HG02981 (cell line): ENCODE measurements at regions not wholly inside any gene's neighbourhood (a gene's known extent, or its start where the extent isn't known, plus 50 kb on each side); places are given as distances from the start of the nearest gene placed in this dataset.
A peak's percentile ranks its signal among the peaks of the same experiment; 100 is the strongest.

ENCODE experiments used
- ATAC-seq: cut with Tn5 transposase; IDR thresholded peaks from one replicate; pipeline ENCODE4 v1.9.1; 2021; ENCODE audit warnings: mild to moderate bottlenecking, moderate library complexity; ENCODE audit not compliant: unreplicated experiment

- ATAC-seq: no peak
Measured at GRCh38 chr4:173934933-173935620, 348.4 kb downstream of the FBXO8 start.

GRCh38 chr4:173934201-173934600, 349.3 kb downstream of the FBXO8 start:
- ATAC-seq: no peak

GRCh38 chr4:173932701-173933100, 350.8 kb downstream of the FBXO8 start:
- no peak for ATAC-seq

- ATAC-seq: no peak
Measured at GRCh38 chr4:173930329-173930967, 353.0 kb downstream of the FBXO8 start.

- no peak for ATAC-seq
Measured at GRCh38 chr4:173929921-173930320, 353.5 kb downstream of the FBXO8 start.

- ATAC-seq: peak; percentile 87
Measured at GRCh38 chr4:173924561-173924960, 358.9 kb downstream of the FBXO8 start.

- no peak for ATAC-seq
Measured at GRCh38 chr4:173919861-173920260, 363.6 kb downstream of the FBXO8 start.

GRCh38 chr4:173919196-173919595, 364.3 kb downstream of the FBXO8 start:
- ATAC-seq: no peak

- ATAC-seq: no peak
Measured at GRCh38 chr4:173917255-173917960, 366.1 kb downstream of the FBXO8 start.

- ATAC-seq: no peak
Measured at GRCh38 chr4:173913496-173913895, 370.0 kb downstream of the FBXO8 start.

GRCh38 chr4:173912384-173912783, 371.1 kb downstream of the FBXO8 start:
- ATAC-seq: no peak

GRCh38 chr4:173910891-173911290, 372.6 kb downstream of the FBXO8 start:
- no peak for ATAC-seq

GRCh38 chr4:173909294-173909693, 374.2 kb downstream of the FBXO8 start:
- ATAC-seq: no peak

- no peak for ATAC-seq
Measured at GRCh38 chr4:173899813-173900212, 369.8 kb upstream of the HAND2 start.

GRCh38 chr4:173891072-173891471, 361.0 kb upstream of the HAND2 start:
- ATAC-seq: no peak

- ATAC-seq: no peak
Measured at GRCh38 chr4:173883821-173884220, 353.8 kb upstream of the HAND2 start.

- no peak for ATAC-seq
Measured at GRCh38 chr4:173880897-173881296, 350.9 kb upstream of the HAND2 start.

GRCh38 chr4:173879509-173879908, 349.5 kb upstream of the HAND2 start:
- ATAC-seq: no peak

- ATAC-seq: no peak
Measured at GRCh38 chr4:173878701-173879100, 348.7 kb upstream of the HAND2 start.

- ATAC-seq: no peak
Measured at GRCh38 chr4:173871643-173872042, 341.6 kb upstream of the HAND2 start.

- no peak for ATAC-seq
Measured at GRCh38 chr4:173866322-173867026, 336.4 kb upstream of the HAND2 start.
